Activated naive CD8-positive, alpha-beta T cell treated with anti-CD3 and anti-CD28 coated beads, Interleukin-2, amount 50 U/mL, for 24 hours (primary cell): ENCODE measurements at regions not wholly inside any gene's neighbourhood (a gene's known extent, or its start where the extent isn't known, plus 50 kb on each side); places are given as distances from the start of the nearest gene placed in this dataset.
"Not testable (repeated sequence)": the region's sequence is repeated elsewhere in the genome, so short reads cannot be mapped to it uniquely, and the experiment has no call there.

ENCODE experiments used
- ATAC-seq: fragments of 150-1000 bp; cut with Tn5 transposase; one replicate; pipeline ENCODE4 v1.10.0; 2021
- DNase-seq: peaks from one replicate; pipeline ENCODE4 v3.0.0; 2021
- H3K27ac Mint-ChIP-seq: one replicate; pipeline ENCODE4 v1.8.0; 2021; ENCODE audit warnings: mild to moderate bottlenecking, mixed read lengths
- H3K27me3 Mint-ChIP-seq: one replicate; pipeline ENCODE4 v1.8.0; 2021; ENCODE audit warnings: mixed read lengths
- H3K36me3 Mint-ChIP-seq: one replicate; pipeline ENCODE4 v1.8.0; 2021; ENCODE audit warnings: low read depth, mixed read lengths
- H3K4me1 Mint-ChIP-seq: one replicate; pipeline ENCODE4 v1.8.0; 2021; ENCODE audit warnings: mixed read lengths
- H3K4me3 Mint-ChIP-seq: one replicate; pipeline ENCODE4 v1.8.0; 2021; ENCODE audit warnings: mild to moderate bottlenecking, moderate library complexity, mixed read lengths
- H3K9me3 Mint-ChIP-seq: one replicate; pipeline ENCODE4 v1.8.0; 2021; ENCODE audit warnings: mixed read lengths

DNA sequence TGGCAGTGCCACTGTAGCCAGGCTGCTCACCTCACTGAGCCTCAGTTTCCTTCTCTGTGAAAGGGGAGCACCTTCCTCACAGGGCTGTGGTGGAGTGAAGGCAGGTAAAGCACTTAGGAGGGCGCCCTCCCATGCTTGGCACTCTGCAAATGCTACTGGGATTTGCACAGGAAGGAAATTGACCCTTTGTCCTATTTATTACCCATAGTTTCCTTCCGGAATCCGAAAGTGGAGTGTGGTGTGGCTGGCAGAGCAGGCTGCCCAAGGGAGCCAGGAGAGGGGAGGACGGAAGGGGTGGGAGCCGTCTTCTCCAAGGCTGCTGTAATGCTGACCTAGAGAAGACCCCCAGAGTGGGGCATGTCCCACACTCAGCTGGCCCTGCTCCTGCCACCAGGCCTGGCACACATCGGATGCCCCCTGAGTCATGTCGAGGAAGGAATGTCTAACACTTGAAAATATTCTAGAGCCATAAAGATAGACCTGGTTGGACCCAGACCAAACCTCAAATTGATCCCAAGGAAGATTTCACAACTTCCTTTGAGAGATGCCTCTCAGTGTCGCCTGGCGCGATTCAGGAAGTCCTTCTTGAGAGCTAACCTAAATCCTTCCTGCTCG is 107.3 kb downstream of the TNFRSF13B start:
- DNase-seq: not testable (repeated sequence)

DNA sequence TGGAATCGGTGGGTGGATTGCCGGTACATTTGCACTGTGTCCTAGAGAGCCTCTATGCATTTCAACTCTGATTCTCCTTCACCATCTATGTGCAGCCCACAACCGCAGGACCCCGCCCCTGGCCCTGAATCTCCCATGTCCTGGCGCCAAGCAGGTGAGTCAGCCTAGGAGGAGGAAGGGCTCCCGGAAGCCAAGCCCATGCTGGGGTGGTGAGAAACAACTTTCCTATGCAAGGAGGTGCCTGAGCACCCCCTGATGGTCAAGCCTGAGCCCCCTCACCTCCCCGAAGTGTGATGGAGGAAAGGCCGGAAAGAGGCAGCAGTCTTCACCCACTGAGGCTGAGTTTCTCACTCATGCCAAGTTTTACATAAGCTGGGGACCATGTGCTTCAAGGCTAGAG is 110.8 kb downstream of the TNFRSF13B start:
- H3K4me3 Mint-ChIP-seq, H3K27ac Mint-ChIP-seq, DNase-seq, H3K9me3 Mint-ChIP-seq, H3K27me3 Mint-ChIP-seq, H3K4me1 Mint-ChIP-seq, ATAC-seq, H3K36me3 Mint-ChIP-seq: not testable (repeated sequence)

More for the DNA sequence above, 107.3 kb downstream of the TNFRSF13B start:
- not testable (repeated sequence) for H3K4me1 Mint-ChIP-seq, H3K4me3 Mint-ChIP-seq, H3K9me3 Mint-ChIP-seq, H3K36me3 Mint-ChIP-seq, ATAC-seq, H3K27me3 Mint-ChIP-seq, H3K27ac Mint-ChIP-seq

DNA sequence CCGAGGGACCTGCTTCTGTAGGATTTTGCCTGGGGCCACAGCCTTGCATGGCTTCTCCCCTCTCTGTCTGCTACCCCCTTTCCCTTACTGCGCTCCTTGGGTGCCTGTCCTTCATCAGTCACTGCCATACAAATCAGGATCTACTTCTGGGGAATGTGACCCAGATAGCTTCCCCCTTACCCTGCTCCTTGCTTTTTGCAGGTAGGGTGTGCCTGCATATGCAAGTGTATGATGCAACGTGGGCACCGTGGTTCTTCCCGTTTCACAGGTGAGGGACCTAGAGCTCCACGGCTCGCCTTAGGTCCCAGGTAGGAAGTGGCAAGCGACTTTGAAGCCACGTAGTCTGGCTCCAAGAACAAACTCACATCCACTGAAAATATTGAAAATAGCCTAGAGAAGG is 111.5 kb downstream of the TNFRSF13B start:
- not testable (repeated sequence) for H3K9me3 Mint-ChIP-seq, H3K27me3 Mint-ChIP-seq, H3K4me1 Mint-ChIP-seq, DNase-seq, ATAC-seq, H3K36me3 Mint-ChIP-seq, H3K27ac Mint-ChIP-seq, H3K4me3 Mint-ChIP-seq

DNA sequence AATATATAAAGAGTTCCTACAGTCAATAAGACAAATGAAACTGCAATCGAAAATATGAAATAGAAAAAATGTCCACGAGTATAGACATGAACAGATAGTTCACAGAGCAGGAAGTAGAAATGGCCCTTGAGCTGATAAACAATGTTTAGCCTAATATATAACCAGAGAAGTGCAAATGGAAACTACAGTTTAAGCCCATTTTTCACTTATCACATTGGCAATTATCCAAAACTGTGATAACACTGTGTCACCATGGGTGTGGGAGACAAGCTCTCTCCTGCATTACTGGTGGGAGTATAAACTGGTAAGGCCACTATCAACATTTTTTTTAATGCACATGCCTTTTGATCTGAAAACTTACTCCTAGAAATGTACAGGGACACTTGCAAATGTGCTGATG is 112.4 kb downstream of the TNFRSF13B start:
- ATAC-seq, H3K4me3 Mint-ChIP-seq, H3K4me1 Mint-ChIP-seq, H3K36me3 Mint-ChIP-seq, H3K9me3 Mint-ChIP-seq, DNase-seq, H3K27ac Mint-ChIP-seq, H3K27me3 Mint-ChIP-seq: not testable (repeated sequence)

DNA sequence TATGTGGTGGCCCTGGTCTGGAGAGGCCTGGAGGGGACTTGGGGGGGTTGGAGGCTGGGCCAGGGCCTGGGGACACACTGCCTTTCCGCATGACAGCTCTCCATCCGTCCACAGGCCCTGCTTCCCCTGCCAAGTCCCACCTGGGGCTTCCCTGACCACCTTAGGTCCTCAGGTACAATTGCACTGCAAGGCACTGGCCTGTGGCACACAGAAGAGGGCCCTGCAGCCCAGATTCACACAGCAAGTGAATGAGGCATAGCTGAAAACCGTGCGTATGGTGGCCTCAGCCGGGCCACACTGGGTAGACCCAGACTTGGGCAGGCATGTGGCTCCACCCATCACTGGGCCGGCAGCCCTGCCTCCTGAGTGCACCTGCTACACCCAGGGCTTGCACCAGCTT is 114.2 kb downstream of the TNFRSF13B start:
- not testable (repeated sequence) for H3K27me3 Mint-ChIP-seq, H3K4me1 Mint-ChIP-seq, H3K36me3 Mint-ChIP-seq, H3K9me3 Mint-ChIP-seq, H3K27ac Mint-ChIP-seq, ATAC-seq, DNase-seq, H3K4me3 Mint-ChIP-seq

DNA sequence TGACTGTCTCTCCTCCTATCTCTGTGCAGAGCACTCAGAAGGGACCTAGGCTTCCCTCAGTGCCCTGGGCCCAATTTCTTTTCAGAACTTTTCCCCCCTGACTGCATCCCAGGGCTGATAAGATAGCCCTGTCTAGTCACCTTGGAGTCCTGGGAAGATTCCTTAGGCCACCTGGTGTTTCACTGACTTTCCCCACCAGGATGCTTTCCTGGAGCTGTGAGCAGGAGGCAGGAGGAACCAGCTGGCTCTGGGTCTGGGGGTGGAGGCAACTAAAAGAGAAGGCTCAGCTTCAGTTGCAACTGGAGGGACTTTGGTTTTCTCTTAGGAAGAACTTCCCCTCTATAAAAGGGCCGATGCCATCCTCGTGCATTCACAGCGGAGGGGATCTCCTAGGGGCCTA is 115.1 kb downstream of the TNFRSF13B start:
- H3K4me1 Mint-ChIP-seq, DNase-seq, H3K27ac Mint-ChIP-seq, ATAC-seq, H3K36me3 Mint-ChIP-seq, H3K4me3 Mint-ChIP-seq, H3K27me3 Mint-ChIP-seq, H3K9me3 Mint-ChIP-seq: not testable (repeated sequence)

DNA sequence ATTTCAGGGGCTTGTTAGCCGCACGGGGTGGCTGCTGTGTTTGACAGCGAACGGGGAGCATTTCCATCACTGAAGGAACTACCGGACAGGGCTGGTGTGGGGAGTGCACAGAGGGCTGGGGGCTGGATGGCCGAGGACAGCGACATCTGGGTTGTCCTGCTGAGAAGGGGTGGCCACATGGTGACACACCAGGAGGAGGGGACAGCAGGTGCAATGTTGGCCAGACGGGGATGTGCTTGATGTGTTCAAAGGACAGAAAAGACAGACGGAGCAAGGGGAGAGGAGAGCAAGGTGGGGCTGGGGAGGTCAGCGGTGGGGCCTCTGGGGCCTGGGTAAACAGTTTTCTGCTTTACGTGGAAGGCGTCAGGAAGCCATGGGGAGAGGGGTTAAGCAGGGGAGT is 115.7 kb downstream of the TNFRSF13B start:
- H3K4me1 Mint-ChIP-seq, H3K27me3 Mint-ChIP-seq, H3K9me3 Mint-ChIP-seq, H3K36me3 Mint-ChIP-seq, H3K27ac Mint-ChIP-seq, H3K4me3 Mint-ChIP-seq, DNase-seq, ATAC-seq: not testable (repeated sequence)

DNA sequence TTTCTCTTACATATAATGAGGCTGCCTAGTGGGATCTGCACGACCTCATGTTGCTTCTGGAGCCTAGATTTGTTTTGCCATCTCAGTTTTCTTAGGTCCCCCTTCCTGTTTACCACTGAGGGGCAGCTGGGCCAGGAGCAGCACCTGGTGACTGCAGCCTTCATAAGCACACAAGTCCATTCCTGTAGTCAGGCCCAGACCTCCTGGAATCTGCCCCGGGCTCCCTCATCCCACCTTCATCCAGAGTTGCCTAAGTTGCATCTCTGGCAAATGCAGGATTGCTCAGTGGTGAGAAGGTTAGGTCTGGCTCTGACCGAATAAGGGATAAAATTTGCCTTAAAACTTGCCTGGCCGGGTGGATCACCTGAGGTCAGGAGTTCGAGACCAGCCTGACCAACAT is 117.3 kb downstream of the TNFRSF13B start:
- ATAC-seq, H3K36me3 Mint-ChIP-seq, H3K4me3 Mint-ChIP-seq, DNase-seq, H3K9me3 Mint-ChIP-seq, H3K27ac Mint-ChIP-seq, H3K4me1 Mint-ChIP-seq, H3K27me3 Mint-ChIP-seq: not testable (repeated sequence)

DNA sequence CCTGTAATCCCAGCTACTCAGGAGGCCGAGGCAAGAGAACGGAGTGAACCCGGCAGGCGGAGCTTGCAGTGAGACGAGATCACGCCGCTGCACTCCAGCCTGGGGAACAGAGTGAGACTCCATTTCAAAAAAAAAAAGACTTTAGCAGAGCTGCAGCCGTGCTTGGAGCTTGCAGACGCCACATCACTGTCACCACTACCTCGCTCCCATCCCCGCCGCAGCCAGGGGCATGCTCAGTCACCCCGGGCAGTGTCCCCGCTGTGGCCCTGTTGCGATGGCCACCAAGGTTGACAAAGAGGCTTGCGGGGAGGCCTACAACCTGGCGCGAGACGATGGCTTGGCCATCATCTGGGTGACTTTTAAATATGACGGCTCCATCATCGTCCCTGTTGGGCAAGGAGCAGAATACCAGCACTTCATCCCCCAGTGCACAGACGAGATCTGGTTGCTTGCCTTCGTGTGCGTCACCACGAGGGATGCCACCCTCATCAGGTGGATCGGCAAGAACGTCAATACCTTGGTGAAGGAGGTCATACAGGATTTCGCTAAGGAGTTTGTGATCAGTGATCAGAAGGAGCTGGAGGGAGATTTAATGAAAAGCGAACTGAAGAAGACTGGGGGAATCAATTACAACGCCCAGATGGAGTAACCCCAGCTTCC is 118.1 kb downstream of the TNFRSF13B start:
- Mint-ChIP-seq H3K36me3 (no peaks in the 10 kb centered on the region), H3K27ac (no peak overlapping the region), H3K9me3 (no peaks in the 10 kb centered on the region), H3K4me3 (no peak overlapping the region), H3K27me3 (no peaks in the 10 kb centered on the region), H3K4me1 (no peaks in the 10 kb centered on the region)
- ATAC-seq (no peak), DNase-seq (no peak)

DNA sequence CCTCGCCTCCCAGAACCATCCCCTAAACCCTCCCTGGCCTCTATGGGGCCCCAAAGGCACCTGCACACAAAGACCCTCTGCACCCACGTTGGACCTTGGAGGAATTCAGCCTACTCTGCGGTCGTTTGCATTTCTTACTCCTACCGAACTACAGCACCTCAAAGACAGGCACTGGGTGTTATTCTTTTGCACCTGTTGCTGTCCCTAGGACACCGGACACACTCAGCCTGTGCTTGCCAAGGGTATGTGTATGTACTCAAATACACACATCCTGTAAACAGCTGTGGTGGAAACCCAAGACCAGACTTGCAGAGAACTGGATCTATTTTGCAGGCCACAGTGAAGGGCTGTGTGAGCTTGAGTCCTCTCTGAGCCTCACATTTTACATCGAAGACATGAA is 122.1 kb downstream of the TNFRSF13B start:
- not testable (repeated sequence) for H3K4me1 Mint-ChIP-seq, H3K27ac Mint-ChIP-seq, H3K36me3 Mint-ChIP-seq, ATAC-seq, H3K9me3 Mint-ChIP-seq, H3K27me3 Mint-ChIP-seq, DNase-seq, H3K4me3 Mint-ChIP-seq

DNA sequence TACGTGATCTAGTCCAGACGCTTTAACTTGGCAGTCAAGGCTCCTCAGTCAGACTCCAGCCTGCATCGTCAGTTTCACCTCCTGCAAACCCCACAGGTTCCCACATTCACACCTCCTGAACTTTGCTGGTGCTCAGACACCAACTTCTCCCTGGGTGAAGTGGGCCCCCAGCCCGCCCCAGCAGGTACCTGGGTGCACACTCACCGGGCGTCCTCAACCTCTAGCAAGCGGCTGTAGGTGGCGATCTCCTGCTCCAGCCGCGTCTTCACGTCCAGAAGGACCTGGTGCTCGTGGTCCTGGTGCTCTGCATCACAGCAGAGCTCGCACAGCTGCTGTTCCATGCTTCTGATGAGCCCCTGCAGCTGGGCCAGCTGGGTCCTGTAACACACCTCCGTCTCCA is 122.9 kb downstream of the TNFRSF13B start:
- not testable (repeated sequence) for DNase-seq, H3K36me3 Mint-ChIP-seq, H3K4me3 Mint-ChIP-seq, H3K4me1 Mint-ChIP-seq, H3K27me3 Mint-ChIP-seq, H3K9me3 Mint-ChIP-seq, ATAC-seq, H3K27ac Mint-ChIP-seq

DNA sequence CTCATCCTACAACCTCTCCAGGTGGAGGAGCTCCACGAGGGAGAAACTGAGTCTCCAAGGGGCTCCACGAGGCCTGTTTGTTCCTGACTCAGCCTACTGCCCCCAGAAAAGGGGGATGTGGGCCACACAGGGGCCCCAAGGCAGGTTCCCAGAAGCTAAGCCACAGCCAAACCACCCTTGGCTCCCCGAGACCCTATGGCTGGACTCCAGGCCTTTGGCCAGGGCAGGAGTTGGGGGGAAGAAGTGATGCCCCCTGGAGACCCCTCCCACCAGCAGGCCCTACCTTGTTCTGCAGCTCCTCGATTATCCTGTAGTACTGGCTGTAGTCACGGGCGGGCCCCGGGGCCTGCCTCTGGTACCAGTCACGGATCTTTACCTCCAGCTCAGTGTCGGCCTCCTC is 126.8 kb downstream of the TNFRSF13B start:
- H3K4me3 Mint-ChIP-seq, H3K27me3 Mint-ChIP-seq, H3K27ac Mint-ChIP-seq, DNase-seq, H3K4me1 Mint-ChIP-seq, H3K9me3 Mint-ChIP-seq, H3K36me3 Mint-ChIP-seq, ATAC-seq: not testable (repeated sequence)

DNA sequence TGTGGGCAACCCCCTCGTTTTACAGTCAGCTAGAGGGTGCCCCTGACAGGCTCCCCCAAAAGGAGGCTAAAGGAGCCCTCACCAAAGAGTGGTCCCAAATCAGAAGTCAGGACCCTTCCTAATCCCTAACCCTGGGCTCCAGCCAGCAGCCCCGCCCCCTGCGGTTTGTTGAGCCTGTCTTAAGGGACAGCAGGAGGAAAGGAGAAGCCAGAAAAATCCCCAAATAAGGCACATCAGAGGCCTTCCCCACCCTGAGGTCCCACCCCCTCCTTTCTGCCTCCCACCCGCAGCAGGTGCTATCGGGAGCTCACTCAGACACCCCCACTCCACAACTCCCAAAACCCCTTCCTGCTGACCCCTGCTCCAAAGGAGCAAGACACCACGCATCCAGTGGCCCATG is 127.2 kb downstream of the TNFRSF13B start:
- not testable (repeated sequence) for H3K27ac Mint-ChIP-seq, H3K27me3 Mint-ChIP-seq, H3K36me3 Mint-ChIP-seq, H3K9me3 Mint-ChIP-seq, ATAC-seq, H3K4me3 Mint-ChIP-seq, DNase-seq, H3K4me1 Mint-ChIP-seq

DNA sequence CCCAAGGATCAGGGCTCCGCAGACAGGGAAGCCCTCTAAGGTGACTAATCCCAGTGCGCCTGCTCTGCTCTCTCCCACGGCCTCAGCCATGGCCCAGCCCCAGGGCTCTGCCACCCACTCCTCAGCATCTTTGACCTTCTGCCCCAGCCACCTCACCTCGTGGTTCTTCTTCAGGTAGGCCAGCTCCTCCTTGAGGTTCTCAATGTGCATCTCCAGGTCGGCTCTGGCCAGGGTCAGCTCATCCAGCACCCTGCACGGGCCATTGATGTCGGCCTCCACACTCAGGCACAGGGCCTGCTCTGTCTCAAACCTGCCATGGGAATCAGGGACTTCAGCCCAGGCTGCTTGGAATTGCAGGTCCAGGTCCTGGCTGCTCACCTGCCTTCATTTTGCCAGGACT is 128.4 kb downstream of the TNFRSF13B start:
- not testable (repeated sequence) for H3K27ac Mint-ChIP-seq, H3K4me1 Mint-ChIP-seq, H3K9me3 Mint-ChIP-seq, H3K36me3 Mint-ChIP-seq, H3K4me3 Mint-ChIP-seq, H3K27me3 Mint-ChIP-seq, ATAC-seq, DNase-seq

DNA sequence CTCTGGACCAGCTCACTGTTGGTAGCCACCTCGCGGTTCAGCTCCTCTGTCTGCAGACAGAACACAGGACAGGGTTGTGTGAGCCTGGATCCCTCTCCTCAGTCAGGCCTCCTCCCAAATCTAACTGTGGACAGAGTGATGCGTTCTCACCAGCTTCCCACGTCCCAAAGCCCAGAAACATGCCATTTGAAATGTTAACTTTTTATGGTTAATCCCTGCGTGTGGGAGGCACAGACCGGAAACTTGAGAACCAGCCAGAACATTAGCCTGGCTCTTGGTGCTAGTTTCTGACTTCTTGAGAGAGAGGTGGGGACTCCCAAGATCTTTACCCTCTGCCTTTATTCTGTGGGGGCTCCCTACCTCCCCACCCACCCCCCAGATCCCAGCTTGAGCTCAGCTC is 129.6 kb downstream of the TNFRSF13B start:
- H3K27me3 Mint-ChIP-seq, ATAC-seq, DNase-seq, H3K9me3 Mint-ChIP-seq, H3K4me1 Mint-ChIP-seq, H3K27ac Mint-ChIP-seq, H3K36me3 Mint-ChIP-seq, H3K4me3 Mint-ChIP-seq: not testable (repeated sequence)

DNA sequence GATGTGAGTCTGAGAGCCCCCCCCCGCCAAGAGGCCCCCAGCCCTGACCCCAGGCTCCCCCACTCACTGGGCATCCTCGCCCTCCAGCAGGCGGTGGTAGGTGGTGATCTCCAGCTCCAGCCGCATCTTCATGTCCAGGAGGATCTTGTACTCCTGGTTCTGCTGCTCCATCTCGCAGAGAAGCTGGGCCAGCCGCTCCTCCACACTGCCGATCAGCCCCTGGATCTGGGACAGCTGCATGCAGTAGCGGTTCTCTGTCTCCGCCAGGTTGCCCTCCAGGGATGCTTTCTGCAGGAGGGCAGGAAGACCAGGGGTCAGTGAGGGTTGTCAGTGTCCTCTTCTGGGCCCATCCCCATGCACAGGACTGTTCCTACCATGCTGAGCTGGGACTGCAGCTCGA is 130.0 kb downstream of the TNFRSF13B start:
- not testable (repeated sequence) for H3K27ac Mint-ChIP-seq, H3K36me3 Mint-ChIP-seq, H3K4me3 Mint-ChIP-seq, DNase-seq, ATAC-seq, H3K9me3 Mint-ChIP-seq, H3K4me1 Mint-ChIP-seq, H3K27me3 Mint-ChIP-seq
